ENCODE measurements at regions not wholly inside any gene's neighbourhood (a gene's known extent, or its start where the extent isn't known, plus 50 kb on each side); places are given as distances from the start of the nearest gene placed in this dataset.

DNA sequence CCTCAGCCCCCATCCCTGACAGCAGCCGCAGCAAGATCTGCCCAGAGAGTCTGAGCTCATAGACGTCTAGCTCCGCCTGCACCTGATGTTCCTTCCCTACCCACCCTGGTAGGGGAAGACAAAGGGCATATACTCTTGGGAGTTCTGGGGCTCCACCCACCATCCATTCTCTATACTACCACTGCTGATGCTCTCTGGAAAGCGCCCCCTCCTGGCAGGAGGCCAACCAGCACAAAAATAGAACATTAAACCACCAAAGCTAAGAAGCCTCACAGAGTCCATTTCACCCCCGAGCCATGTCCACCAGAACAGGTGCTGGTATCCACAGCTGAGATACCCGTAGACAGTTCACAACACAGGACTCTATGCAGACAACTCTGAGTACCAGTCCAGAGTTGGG lies 662.6 kb upstream of the FAM98A start:
- Histone ChIP-seq H3K4me3 (ENCODE audit: control insufficient read depth in 1 of 7, extremely low read depth in 1 of 7, insufficient read depth in 4 of 7, low read depth in 2 of 7, low read length in 6 of 7) (no peak overlapping the region), H3K27me3 (replicated peaks in 2 of 5; ENCODE audit: control insufficient read depth in 4 of 5, insufficient read depth in 5 of 5, low read length in 4 of 5) (no peaks in the 10 kb centered on the region), H3K4me1 (ENCODE audit: control extremely low read depth in 1 of 4, control insufficient read depth in 4 of 4, insufficient read depth in 4 of 4, low read length in 3 of 4) (no peaks in the 10 kb centered on the region), H3K27ac (ENCODE audit: insufficient read depth in 1 of 2, low read depth in 1 of 2, low read length in 2 of 2, poor library complexity in 1 of 2, severe bottlenecking in 2 of 2) (no peak overlapping the region), H3K9me3 (ENCODE audit: control extremely low read depth in 1 of 5, control insufficient read depth in 4 of 5, insufficient read depth in 2 of 5, low read depth in 1 of 5, low read length in 4 of 5) (no peaks in the 10 kb centered on the region), H3K36me3 (ENCODE audit: control insufficient read depth in 4 of 4, insufficient read depth in 4 of 4, low read length in 3 of 4) (no peaks in the 10 kb centered on the region)
- DNase-seq: no peak
- ChIA-PET POLR2A (no interaction called here), CTCF (no interaction called here)
- 94% methylated on average over 2 of the region's 6 CpGs for WGBS (ENCODE audit: insufficient coverage)

DNA sequence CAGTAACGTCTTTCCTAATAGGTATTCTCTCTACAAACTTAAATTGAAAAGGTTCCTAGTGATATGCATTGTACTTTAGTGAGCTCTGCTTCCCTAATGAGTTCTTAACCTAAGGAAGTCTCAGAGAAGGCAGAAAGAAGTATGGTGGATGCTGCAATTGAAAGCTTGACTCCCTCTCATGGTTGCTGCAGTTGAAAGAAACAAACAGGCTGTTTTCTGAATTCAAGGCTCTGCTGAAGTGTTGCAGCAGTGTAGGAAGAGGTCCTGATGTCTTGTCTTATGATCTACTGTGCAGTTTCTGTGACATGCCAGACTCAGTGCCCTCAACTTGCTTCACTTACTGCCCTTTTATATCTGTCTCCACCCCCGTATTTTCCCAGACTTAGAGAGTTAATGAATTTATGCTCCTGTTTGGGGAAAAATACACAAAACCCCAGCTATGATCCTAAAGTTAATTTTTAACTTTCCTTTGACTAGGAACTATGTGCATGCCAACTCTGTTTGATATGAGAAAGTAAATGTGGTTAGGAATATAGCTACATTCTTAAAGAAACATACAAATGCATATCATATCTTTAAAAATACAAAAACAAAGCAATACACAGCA lies 655.3 kb upstream of the FAM98A start:
- WGBS (ENCODE audit: insufficient coverage): no CpG with 5 or more reads among the region's 2 CpGs

DNA sequence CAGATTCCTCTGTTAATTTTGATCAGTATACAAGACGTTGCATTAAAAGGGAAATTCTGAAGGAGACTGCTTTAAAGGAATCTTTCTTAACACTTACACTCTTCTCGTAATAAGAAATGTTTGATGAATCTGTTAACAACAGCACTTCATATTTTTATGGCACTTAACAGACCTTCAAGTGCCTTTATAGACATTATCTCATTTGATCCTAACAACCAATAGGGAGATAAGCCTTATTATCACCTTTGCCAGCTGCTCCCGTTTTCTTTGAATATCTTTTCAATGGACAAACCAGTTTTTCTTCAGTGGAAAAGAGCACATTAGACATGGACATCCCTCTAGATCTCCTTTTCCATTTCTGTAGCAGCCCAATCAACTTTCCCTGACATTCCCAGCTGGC lies 653.0 kb upstream of the FAM98A start:
- DNase-seq: no peak
- CTCF ChIA-PET: no interaction called here
- no peaks in the 10 kb centered on the region for H3K36me3 ChIP-seq (ENCODE audit: control insufficient read depth in 4 of 4, insufficient read depth in 4 of 4, low read length in 3 of 4)
- no peak overlapping the region for H3K27ac ChIP-seq (ENCODE audit: insufficient read depth in 1 of 2, low read depth in 1 of 2, low read length in 2 of 2, poor library complexity in 1 of 2, severe bottlenecking in 2 of 2)
- H3K4me3 ChIP-seq (ENCODE audit: control insufficient read depth in 1 of 7, extremely low read depth in 1 of 7, insufficient read depth in 4 of 7, low read depth in 2 of 7, low read length in 6 of 7): no peak overlapping the region
- 42% methylated on average over 2 of the region's 3 CpGs for WGBS (ENCODE audit: insufficient coverage)
- H3K4me1 ChIP-seq (ENCODE audit: control extremely low read depth in 1 of 4, control insufficient read depth in 4 of 4, insufficient read depth in 4 of 4, low read length in 3 of 4): no peaks in the 10 kb centered on the region
- H3K9me3 ChIP-seq (ENCODE audit: control extremely low read depth in 1 of 5, control insufficient read depth in 4 of 5, insufficient read depth in 2 of 5, low read depth in 1 of 5, low read length in 4 of 5): no peaks in the 10 kb centered on the region
- POLR2A ChIA-PET: no interaction called here
- no peaks in the 10 kb centered on the region for H3K27me3 ChIP-seq (replicated peaks in 2 of 5; ENCODE audit: control insufficient read depth in 4 of 5, insufficient read depth in 5 of 5, low read length in 4 of 5)

More for the DNA sequence above, 655.3 kb upstream of the FAM98A start:
- no peaks in the 10 kb centered on the region for H3K4me1 ChIP-seq (ENCODE audit: control extremely low read depth in 1 of 4, control insufficient read depth in 4 of 4, insufficient read depth in 4 of 4, low read length in 3 of 4)
- no peak for DNase-seq
- CTCF ChIA-PET: no interaction called here
- POLR2A ChIA-PET: no interaction called here
- no peak overlapping the region for H3K27ac ChIP-seq (ENCODE audit: insufficient read depth in 1 of 2, low read depth in 1 of 2, low read length in 2 of 2, poor library complexity in 1 of 2, severe bottlenecking in 2 of 2)
- no peaks in the 10 kb centered on the region for H3K9me3 ChIP-seq (ENCODE audit: control extremely low read depth in 1 of 5, control insufficient read depth in 4 of 5, insufficient read depth in 2 of 5, low read depth in 1 of 5, low read length in 4 of 5)
- no peaks in the 10 kb centered on the region for H3K36me3 ChIP-seq (ENCODE audit: control insufficient read depth in 4 of 4, insufficient read depth in 4 of 4, low read length in 3 of 4)
- H3K4me3 ChIP-seq (ENCODE audit: control insufficient read depth in 1 of 7, extremely low read depth in 1 of 7, insufficient read depth in 4 of 7, low read depth in 2 of 7, low read length in 6 of 7): no peak overlapping the region
- H3K27me3 ChIP-seq (replicated peaks in 2 of 5; ENCODE audit: control insufficient read depth in 4 of 5, insufficient read depth in 5 of 5, low read length in 4 of 5): no peaks in the 10 kb centered on the region

DNA sequence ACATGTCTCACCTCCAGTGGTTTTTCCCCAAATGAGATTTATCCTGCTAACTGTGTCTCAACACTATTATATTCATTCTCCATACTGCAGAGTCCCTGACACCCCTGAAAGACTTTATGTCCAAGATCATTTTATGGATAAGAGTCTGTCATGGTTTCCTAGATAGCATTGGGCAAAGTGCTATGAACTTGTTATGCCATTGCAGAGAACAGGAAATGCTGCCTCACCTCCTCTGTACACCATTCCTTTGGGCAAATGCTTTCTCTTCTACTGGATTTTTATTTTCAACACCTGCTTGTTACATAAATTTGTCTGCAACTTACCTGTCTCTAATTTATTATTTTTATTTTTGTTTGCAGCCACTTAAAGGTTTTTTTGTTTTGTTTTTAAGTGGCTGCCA lies 652.5 kb upstream of the FAM98A start:
- Histone ChIP-seq H3K27me3 (replicated peaks in 2 of 5; ENCODE audit: control insufficient read depth in 4 of 5, insufficient read depth in 5 of 5, low read length in 4 of 5) (no peaks in the 10 kb centered on the region), H3K4me3 (ENCODE audit: control insufficient read depth in 1 of 7, extremely low read depth in 1 of 7, insufficient read depth in 4 of 7, low read depth in 2 of 7, low read length in 6 of 7) (no peak overlapping the region), H3K4me1 (ENCODE audit: control extremely low read depth in 1 of 4, control insufficient read depth in 4 of 4, insufficient read depth in 4 of 4, low read length in 3 of 4) (no peaks in the 10 kb centered on the region), H3K36me3 (ENCODE audit: control insufficient read depth in 4 of 4, insufficient read depth in 4 of 4, low read length in 3 of 4) (no peaks in the 10 kb centered on the region), H3K9me3 (ENCODE audit: control extremely low read depth in 1 of 5, control insufficient read depth in 4 of 5, insufficient read depth in 2 of 5, low read depth in 1 of 5, low read length in 4 of 5) (no peaks in the 10 kb centered on the region), H3K27ac (ENCODE audit: insufficient read depth in 1 of 2, low read depth in 1 of 2, low read length in 2 of 2, poor library complexity in 1 of 2, severe bottlenecking in 2 of 2) (no peak overlapping the region)
- ChIA-PET CTCF (no interaction called here), POLR2A (no interaction called here)
- no peak for DNase-seq

DNA sequence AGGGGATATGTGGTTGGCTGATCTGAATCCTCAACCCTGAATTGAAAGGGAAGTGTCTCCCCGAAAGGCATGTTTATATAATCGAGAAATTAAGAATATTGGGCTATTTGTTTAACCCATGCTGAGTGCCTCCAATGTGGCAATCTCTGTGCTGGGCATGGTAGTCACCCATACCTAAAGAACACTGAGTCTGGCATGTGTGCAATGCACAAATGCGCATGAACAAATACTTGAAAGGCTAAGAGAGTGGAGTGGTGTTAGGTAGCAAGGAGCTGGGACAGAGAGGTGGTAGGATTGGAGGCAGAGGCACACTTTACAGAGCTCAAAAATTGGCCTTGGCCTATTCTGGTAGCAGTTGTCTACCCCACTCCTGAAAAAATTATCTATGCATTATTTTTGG lies 645.1 kb upstream of the FAM98A start:
- no peak overlapping the region for H3K4me3 ChIP-seq (ENCODE audit: control insufficient read depth in 1 of 7, extremely low read depth in 1 of 7, insufficient read depth in 4 of 7, low read depth in 2 of 7, low read length in 6 of 7)
- no peak overlapping the region for H3K27ac ChIP-seq (ENCODE audit: insufficient read depth in 1 of 2, low read depth in 1 of 2, low read length in 2 of 2, poor library complexity in 1 of 2, severe bottlenecking in 2 of 2)
- CTCF ChIA-PET: no interaction called here
- no peaks in the 10 kb centered on the region for H3K36me3 ChIP-seq (ENCODE audit: control insufficient read depth in 4 of 4, insufficient read depth in 4 of 4, low read length in 3 of 4)
- WGBS (ENCODE audit: insufficient coverage): 83% methylated on average over 1 of the region's 3 CpGs
- no peak for DNase-seq
- no peaks in the 10 kb centered on the region for H3K9me3 ChIP-seq (ENCODE audit: control extremely low read depth in 1 of 5, control insufficient read depth in 4 of 5, insufficient read depth in 2 of 5, low read depth in 1 of 5, low read length in 4 of 5)
- no peaks in the 10 kb centered on the region for H3K27me3 ChIP-seq (replicated peaks in 2 of 5; ENCODE audit: control insufficient read depth in 4 of 5, insufficient read depth in 5 of 5, low read length in 4 of 5)
- no peaks in the 10 kb centered on the region for H3K4me1 ChIP-seq (ENCODE audit: control extremely low read depth in 1 of 4, control insufficient read depth in 4 of 4, insufficient read depth in 4 of 4, low read length in 3 of 4)
- POLR2A ChIA-PET: no interaction called here

DNA sequence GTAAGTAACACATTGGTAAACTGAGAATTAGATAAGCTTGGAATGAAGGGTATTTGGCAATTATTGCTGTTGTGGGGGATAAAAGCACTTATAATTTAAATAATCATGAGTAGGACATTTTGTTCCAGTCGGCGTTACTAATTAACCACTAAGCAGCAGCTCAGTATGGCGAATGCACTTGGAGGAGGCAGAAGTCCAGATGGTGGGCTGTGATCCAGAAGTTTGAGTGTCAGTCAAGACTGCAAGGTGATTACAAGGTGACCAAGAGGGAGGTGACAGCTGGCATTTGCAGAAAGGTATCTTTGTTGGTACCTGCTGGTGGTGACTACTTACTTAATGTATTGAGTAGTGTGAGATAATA lies 643.6 kb upstream of the FAM98A start:
- H3K4me3 ChIP-seq (ENCODE audit: control insufficient read depth in 1 of 7, extremely low read depth in 1 of 7, insufficient read depth in 4 of 7, low read depth in 2 of 7, low read length in 6 of 7): no peak overlapping the region
- whole genome bisulfite sequencing (ENCODE audit: insufficient coverage): 55% methylated on average over 3 of the region's 3 CpGs
- H3K27ac ChIP-seq (ENCODE audit: insufficient read depth in 1 of 2, low read depth in 1 of 2, low read length in 2 of 2, poor library complexity in 1 of 2, severe bottlenecking in 2 of 2): no peak overlapping the region
- H3K36me3 ChIP-seq (ENCODE audit: control insufficient read depth in 4 of 4, insufficient read depth in 4 of 4, low read length in 3 of 4): no peaks in the 10 kb centered on the region
- peaks cover 0 to under 1% (median 0%) of the 10 kb centered on the region in 5 experiments for H3K9me3 ChIP-seq (ENCODE audit: control extremely low read depth in 1 of 5, control insufficient read depth in 4 of 5, insufficient read depth in 2 of 5, low read depth in 1 of 5, low read length in 4 of 5)
- ChIA-PET POLR2A (no interaction called here), CTCF (no interaction called here)
- no peaks in the 10 kb centered on the region for H3K4me1 ChIP-seq (ENCODE audit: control extremely low read depth in 1 of 4, control insufficient read depth in 4 of 4, insufficient read depth in 4 of 4, low read length in 3 of 4)
- H3K27me3 ChIP-seq (replicated peaks in 2 of 5; ENCODE audit: control insufficient read depth in 4 of 5, insufficient read depth in 5 of 5, low read length in 4 of 5): no peaks in the 10 kb centered on the region
- no peak for DNase-seq

DNA sequence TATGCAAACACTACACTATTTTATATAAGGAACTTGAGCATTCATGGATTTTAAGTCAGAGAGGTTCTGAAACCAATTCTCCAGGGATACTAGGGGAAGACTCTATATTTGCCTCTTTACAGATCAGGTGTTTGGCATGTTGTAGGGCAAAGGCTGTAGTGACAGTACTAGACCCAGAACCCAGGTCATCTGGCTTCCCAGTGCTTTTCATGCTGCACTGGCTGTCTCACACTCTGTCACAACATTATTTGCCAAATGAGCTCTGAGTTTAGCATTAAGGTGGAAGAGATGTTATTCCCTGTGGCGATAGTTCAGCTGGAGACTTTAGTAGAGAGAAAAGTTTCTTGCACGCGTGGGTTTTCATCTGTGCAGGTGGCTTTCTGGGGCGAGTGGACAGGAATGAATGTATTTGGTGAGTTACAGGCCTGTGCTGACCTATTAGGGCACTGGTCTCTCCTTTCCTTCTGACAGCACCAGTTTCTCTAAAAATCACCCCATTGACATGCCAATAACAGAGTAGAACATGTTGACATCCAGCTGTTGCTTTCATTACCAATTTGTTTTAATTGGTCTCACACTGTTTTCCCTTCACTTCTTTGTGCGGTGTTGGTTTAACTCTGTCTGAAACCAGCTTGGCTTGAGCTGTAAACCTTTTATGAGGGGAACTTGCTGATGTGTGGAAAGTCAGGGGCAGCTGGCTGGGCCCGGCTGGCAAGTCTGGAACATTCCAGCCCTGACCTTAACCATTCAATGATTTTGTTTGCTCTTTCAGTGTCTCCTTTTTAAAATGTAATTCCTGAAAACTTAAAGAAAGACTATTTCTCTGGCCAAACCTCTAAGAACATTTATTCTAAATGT lies 643.0 kb upstream of the FAM98A start:
- no peaks in the 10 kb centered on the region for H3K27me3 ChIP-seq (replicated peaks in 2 of 5; ENCODE audit: control insufficient read depth in 4 of 5, insufficient read depth in 5 of 5, low read length in 4 of 5)
- H3K4me3 ChIP-seq (ENCODE audit: control insufficient read depth in 1 of 7, extremely low read depth in 1 of 7, insufficient read depth in 4 of 7, low read depth in 2 of 7, low read length in 6 of 7): no peak overlapping the region
- H3K4me1 ChIP-seq (ENCODE audit: control extremely low read depth in 1 of 4, control insufficient read depth in 4 of 4, insufficient read depth in 4 of 4, low read length in 3 of 4): no peaks in the 10 kb centered on the region
- H3K27ac ChIP-seq (ENCODE audit: insufficient read depth in 1 of 2, low read depth in 1 of 2, low read length in 2 of 2, poor library complexity in 1 of 2, severe bottlenecking in 2 of 2): no peak overlapping the region
- no peak for DNase-seq
- ChIA-PET POLR2A (no interaction called here), CTCF (no interaction called here)
- H3K36me3 ChIP-seq (ENCODE audit: control insufficient read depth in 4 of 4, insufficient read depth in 4 of 4, low read length in 3 of 4): no peaks in the 10 kb centered on the region
- WGBS (ENCODE audit: insufficient coverage): 92% methylated on average over 3 of the region's 6 CpGs
- peaks cover 0 to 3% (median 0%) of the 10 kb centered on the region in 5 experiments for H3K9me3 ChIP-seq (ENCODE audit: control extremely low read depth in 1 of 5, control insufficient read depth in 4 of 5, insufficient read depth in 2 of 5, low read depth in 1 of 5, low read length in 4 of 5)

All from common myeloid progenitor, CD34-positive (primary cell).